ENCODE measurements at regions not wholly inside any gene's neighbourhood (a gene's known extent, or its start where the extent isn't known, plus 50 kb on each side); places are given as distances from the start of the nearest gene placed in this dataset.

- no peaks in the 10 kb centered on the region for H3F3A ChIP-seq (ENCODE audit: insufficient read depth, low read length)
- H3K9me3 ChIP-seq (ENCODE audit: low read length) = no peaks in the 10 kb centered on the region
- H3K9ac ChIP-seq (ENCODE audit: low read length) = no peak overlapping the region
- H4K20me1 ChIP-seq (ENCODE audit: insufficient read depth, low read length) = no peaks in the 10 kb centered on the region
- H3K4me1 ChIP-seq (ENCODE audit: insufficient read depth, low read length, severe bottlenecking) = peaks cover 14% of the 10 kb centered on the region
- no peak overlapping the region for H2AFZ ChIP-seq (ENCODE audit: low read length)
- no peak overlapping the region for H3K4me2 ChIP-seq (ENCODE audit: low read length)
- H3K36me3 ChIP-seq (ENCODE audit: insufficient read depth, low read length) = no peaks in the 10 kb centered on the region
- TF ChIP-seq EZH2 (IDR thresholded peaks at IDR 0.05; ENCODE audit: borderline replicate concordance, low read length) (no peak), CTCF (IDR thresholded peaks at IDR 0.05; ENCODE audit: low read length) (no peak)
- no peaks in the 10 kb centered on the region for H3K27me3 ChIP-seq (ENCODE audit: insufficient read depth, low read length)
- no peaks in the 10 kb centered on the region for H3K79me2 ChIP-seq (ENCODE audit: insufficient read depth, low read length)
- no peak overlapping the region for H3K27ac ChIP-seq (ENCODE audit: low read depth, low read length, poor library complexity, severe bottlenecking)
- no peaks in the 10 kb centered on the region for H3K9me2 ChIP-seq (ENCODE audit: low read depth, low read length)
- H3K4me3 ChIP-seq (ENCODE audit: low read depth, low read length, poor library complexity, severe bottlenecking) = no peak overlapping the region
These were observed 222.4 kb upstream of the CD96 start for GRCh38 chr3:111319598-111319997.

GRCh38 chr3:111321786-111322185 lies 220.2 kb upstream of the CD96 start:
- Histone ChIP-seq H3K9ac (ENCODE audit: low read length) (no peak overlapping the region), H3K9me3 (ENCODE audit: low read length) (no peaks in the 10 kb centered on the region), H3K27me3 (ENCODE audit: insufficient read depth, low read length) (no peaks in the 10 kb centered on the region), H3K79me2 (ENCODE audit: insufficient read depth, low read length) (no peaks in the 10 kb centered on the region), H3K9me2 (ENCODE audit: low read depth, low read length) (no peaks in the 10 kb centered on the region), H3K4me3 (ENCODE audit: low read depth, low read length, poor library complexity, severe bottlenecking) (no peak overlapping the region), H3K4me2 (ENCODE audit: low read length) (no peak overlapping the region), H3K36me3 (ENCODE audit: insufficient read depth, low read length) (no peaks in the 10 kb centered on the region), H3K4me1 (ENCODE audit: insufficient read depth, low read length, severe bottlenecking) (peaks cover 31% of the 10 kb centered on the region), H3K27ac (ENCODE audit: low read depth, low read length, poor library complexity, severe bottlenecking) (no peak overlapping the region), H2AFZ (ENCODE audit: low read length) (no peak overlapping the region), H4K20me1 (ENCODE audit: insufficient read depth, low read length) (no peaks in the 10 kb centered on the region), H3F3A (ENCODE audit: insufficient read depth, low read length) (no peaks in the 10 kb centered on the region)
- no peak for TF ChIP-seq CTCF (IDR thresholded peaks at IDR 0.05; ENCODE audit: low read length)
- TF ChIP-seq EZH2 (IDR thresholded peaks at IDR 0.05; ENCODE audit: borderline replicate concordance, low read length) = no peak

- H3K9me2 ChIP-seq (ENCODE audit: low read depth, low read length) = no peaks in the 10 kb centered on the region
- no peaks in the 10 kb centered on the region for H3K27me3 ChIP-seq (ENCODE audit: insufficient read depth, low read length)
- H3K9ac ChIP-seq (ENCODE audit: low read length) = no peak overlapping the region
- H3F3A ChIP-seq (ENCODE audit: insufficient read depth, low read length) = no peaks in the 10 kb centered on the region
- no peaks in the 10 kb centered on the region for H4K20me1 ChIP-seq (ENCODE audit: insufficient read depth, low read length)
- H3K4me3 ChIP-seq (ENCODE audit: low read depth, low read length, poor library complexity, severe bottlenecking) = no peak overlapping the region
- no peaks in the 10 kb centered on the region for H3K9me3 ChIP-seq (ENCODE audit: low read length)
- no peaks in the 10 kb centered on the region for H3K79me2 ChIP-seq (ENCODE audit: insufficient read depth, low read length)
- H3K36me3 ChIP-seq (ENCODE audit: insufficient read depth, low read length) = no peaks in the 10 kb centered on the region
- H3K4me2 ChIP-seq (ENCODE audit: low read length) = no peak overlapping the region
- no peak for TF ChIP-seq EZH2 (IDR thresholded peaks at IDR 0.05; ENCODE audit: borderline replicate concordance, low read length)
- TF ChIP-seq CTCF (IDR thresholded peaks at IDR 0.05; ENCODE audit: low read length) = no peak
- H3K4me1 ChIP-seq (ENCODE audit: insufficient read depth, low read length, severe bottlenecking) = peaks cover 31% of the 10 kb centered on the region
- H3K27ac ChIP-seq (ENCODE audit: low read depth, low read length, poor library complexity, severe bottlenecking) = no peak overlapping the region
- H2AFZ ChIP-seq (ENCODE audit: low read length) = no peak overlapping the region
These were observed 219.0 kb upstream of the CD96 start for GRCh38 chr3:111323019-111323418.
